ENCODE measurements at regions not wholly inside any gene's neighbourhood (a gene's known extent, or its start where the extent isn't known, plus 50 kb on each side); places are given as distances from the start of the nearest gene placed in this dataset.

DNA sequence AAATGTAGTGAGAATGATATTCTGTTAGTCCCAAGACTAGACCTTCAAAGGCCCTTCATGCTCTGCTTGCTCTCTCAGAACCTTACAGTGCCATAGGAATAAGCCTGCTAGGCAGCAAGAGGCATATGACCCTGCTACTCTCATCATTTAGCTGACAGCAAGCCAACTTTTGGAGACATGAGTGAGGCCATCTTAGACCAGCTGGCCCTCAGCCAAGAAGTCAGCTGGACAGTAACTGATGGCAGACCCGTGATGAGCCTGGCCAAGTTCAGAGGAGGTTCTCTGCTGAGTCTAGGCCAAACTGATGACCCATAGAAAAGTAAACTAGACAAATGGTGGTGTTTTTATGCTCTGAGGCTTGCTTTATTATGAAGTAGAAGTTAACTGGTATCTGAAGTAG lies 82.6 kb downstream of the C18orf54 start:
- TF ChIP-seq, protein P1, sequence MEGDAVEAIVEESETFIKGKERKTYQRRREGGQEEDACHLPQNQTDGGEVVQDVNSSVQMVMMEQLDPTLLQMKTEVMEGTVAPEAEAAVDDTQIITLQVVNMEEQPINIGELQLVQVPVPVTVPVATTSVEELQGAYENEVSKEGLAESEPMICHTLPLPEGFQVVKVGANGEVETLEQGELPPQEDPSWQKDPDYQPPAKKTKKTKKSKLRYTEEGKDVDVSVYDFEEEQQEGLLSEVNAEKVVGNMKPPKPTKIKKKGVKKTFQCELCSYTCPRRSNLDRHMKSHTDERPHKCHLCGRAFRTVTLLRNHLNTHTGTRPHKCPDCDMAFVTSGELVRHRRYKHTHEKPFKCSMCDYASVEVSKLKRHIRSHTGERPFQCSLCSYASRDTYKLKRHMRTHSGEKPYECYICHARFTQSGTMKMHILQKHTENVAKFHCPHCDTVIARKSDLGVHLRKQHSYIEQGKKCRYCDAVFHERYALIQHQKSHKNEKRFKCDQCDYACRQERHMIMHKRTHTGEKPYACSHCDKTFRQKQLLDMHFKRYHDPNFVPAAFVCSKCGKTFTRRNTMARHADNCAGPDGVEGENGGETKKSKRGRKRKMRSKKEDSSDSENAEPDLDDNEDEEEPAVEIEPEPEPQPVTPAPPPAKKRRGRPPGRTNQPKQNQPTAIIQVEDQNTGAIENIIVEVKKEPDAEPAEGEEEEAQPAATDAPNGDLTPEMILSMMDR (IDR thresholded peaks at IDR 0.05): no peak
- no peak for TF ChIP-seq POLR2A (IDR thresholded peaks at IDR 0.05)
